PC-9 (cell line): ENCODE measurements at regions not wholly inside any gene's neighbourhood (a gene's known extent, or its start where the extent isn't known, plus 50 kb on each side); places are given as distances from the start of the nearest gene placed in this dataset.

Experiments
- BruUV-seq: library from RNA; stranded (reverse); fragments of 400-500 nt; replicated peaks from 2 replicates; lab custom pipeline; 2021; lab: Mats Ljungman, UMichigan
- CTCF ChIA-PET: fragments of 300-600 bp; sonication (Branson Sonifier 250); formaldehyde crosslinking; loops from one replicate; lab custom pipeline; 2022; ENCODE audit warnings: antibody characterized with exemption; lab: Charles Lee
- POLR2A ChIA-PET: fragments of 300-600 bp; sonication (Branson Sonifier 250); formaldehyde crosslinking; loops from one replicate; lab custom pipeline; 2022; ENCODE audit warnings: antibody characterized with exemption; ENCODE audit not compliant: unreplicated experiment; lab: Charles Lee
- DNase-seq, 2 experiments: peaks; one replicate each; pipeline versions ENCODE4 v3.0.0 to v3.0.0-alpha.2; 2015 to 2022; ENCODE audit warnings: mixed read lengths in 1 of 2
- H2AFZ ChIP-seq: fragments of 200-600 bp; sonication (generic); 2 replicates; pipeline ENCODE4 v1.8.1; 2017; ENCODE audit warnings: antibody characterized with exemption
- H3F3A ChIP-seq: fragments of 200-600 bp; sonication (generic); 2 replicates; pipeline ENCODE4 v1.8.1; 2017; ENCODE audit warnings: antibody characterized with exemption, mild to moderate bottlenecking, low read depth; ENCODE audit not compliant: insufficient read depth
- H3K27ac ChIP-seq: fragments of 200-600 bp; sonication (generic); 2 replicates; pipeline ENCODE4 v1.6.1; 2016; ENCODE audit warnings: mixed run types
- H3K27me3 ChIP-seq: fragments of 200-600 bp; sonication (generic); 2 replicates; pipeline ENCODE4 v1.6.1; 2016; ENCODE audit warnings: low read depth, mixed run types; ENCODE audit not compliant: insufficient read depth
- H3K36me3 ChIP-seq: fragments of 200-600 bp; sonication (generic); 2 replicates; pipeline ENCODE4 v1.6.1; 2016; ENCODE audit warnings: low read depth, mixed run types
- H3K4me1 ChIP-seq: fragments of 200-600 bp; sonication (generic); replicated peaks from 2 replicates; pipeline ENCODE4 v1.6.1; 2016; ENCODE audit warnings: mixed run types; ENCODE audit not compliant: insufficient read depth
- H3K4me2 ChIP-seq: fragments of 200-600 bp; sonication (generic); 2 replicates; pipeline ENCODE4 v1.6.1; 2017; ENCODE audit warnings: mixed run types
- H3K4me3 ChIP-seq: fragments of 200-600 bp; sonication (generic); 2 replicates; pipeline ENCODE4 v1.6.1; 2016; ENCODE audit warnings: mixed run types
- H3K79me2 ChIP-seq: fragments of 200-600 bp; sonication (generic); 2 replicates; pipeline ENCODE4 v1.6.1; 2017; ENCODE audit warnings: low read depth, mixed run types
- H3K9me2 ChIP-seq: fragments of 200-600 bp; sonication (generic); 2 replicates; pipeline ENCODE4 v1.8.1; 2017; ENCODE audit warnings: mild to moderate bottlenecking; ENCODE audit not compliant: insufficient read depth
- H3K9me3 ChIP-seq: fragments of 200-600 bp; sonication (generic); 2 replicates; pipeline ENCODE4 v1.8.1; 2016; ENCODE audit warnings: low read depth; ENCODE audit not compliant: insufficient read depth
- H4K20me1 ChIP-seq: fragments of 200-600 bp; sonication (generic); 2 replicates; pipeline ENCODE4 v1.8.1; 2017; ENCODE audit not compliant: insufficient read depth
- CTCF ChIP-seq: fragments of 200-600 bp; sonication (generic); conservative IDR thresholded peaks from 2 replicates; pipeline ENCODE4 v1.6.1; 2017; ENCODE audit warnings: mixed run types, antibody characterized with exemption, mild to moderate bottlenecking, moderate library complexity
- EZH2 ChIP-seq: fragments of 200-600 bp; sonication (generic); IDR thresholded peaks from 2 replicates; pipeline ENCODE4 v1.8.0; 2017; ENCODE audit warnings: antibody characterized with exemption, low read depth
- intact Hi-C: fragments of 100-400 bp; cut with micrococcal nuclease; formaldehyde crosslinking; loops from one replicate; pipeline ENCODE4 v1.10.0; 2022; ENCODE audit not compliant: unreplicated experiment

GRCh38 chrX:69019073-69019890 lies 146.0 kb downstream of the PJA1 start:
- no peaks in the 10 kb centered on the region for H3K4me1 ChIP-seq
- no peaks in the 10 kb centered on the region for H4K20me1 ChIP-seq
- no peaks in the 10 kb centered on the region for H3F3A ChIP-seq
- H3K4me3 ChIP-seq: no peak overlapping the region
- no peaks in the 10 kb centered on the region for H3K9me2 ChIP-seq
- no peak overlapping the region for H2AFZ ChIP-seq
- H3K79me2 ChIP-seq: no peaks in the 10 kb centered on the region
- no peak for TF ChIP-seq CTCF
- no peak for TF ChIP-seq EZH2
- H3K27ac ChIP-seq: no peak overlapping the region
- no peaks in the 10 kb centered on the region for H3K27me3 ChIP-seq
- ChIA-PET POLR2A (no interaction called here), CTCF (no interaction called here)
- DNase-seq: no peak
- no peaks in the 10 kb centered on the region for H3K36me3 ChIP-seq
- no peaks in the 10 kb centered on the region for H3K9me3 ChIP-seq
- intact Hi-C loops: no loop called here
- H3K4me2 ChIP-seq: no peak overlapping the region
- BruUV-seq: no TSS peak

GRCh38 chrX:69018416-69019072 lies 146.7 kb downstream of the PJA1 start:
- Histone ChIP-seq H3K9me3 (no peaks in the 10 kb centered on the region; the same call in 1 of the 2 replicates), H3K4me2 (no peak overlapping the region), H4K20me1 (no peaks in the 10 kb centered on the region), H3K36me3 (no peaks in the 10 kb centered on the region), H3K27ac (no peak overlapping the region), H3K9me2 (no peaks in the 10 kb centered on the region), H3K4me3 (no peak overlapping the region), H3F3A (no peaks in the 10 kb centered on the region), H3K27me3 (no peaks in the 10 kb centered on the region), H2AFZ (no peak overlapping the region), H3K4me1 (no peaks in the 10 kb centered on the region), H3K79me2 (no peaks in the 10 kb centered on the region)
- intact Hi-C loops: no loop called here
- TF ChIP-seq EZH2: no peak
- ChIA-PET POLR2A (no interaction called here), CTCF (no interaction called here)
- no peak for DNase-seq
- no TSS peak for BruUV-seq

GRCh38 chrX:69016293-69016941 lies 148.8 kb downstream of the PJA1 start:
- H3K27ac ChIP-seq: no peak overlapping the region
- H3K27me3 ChIP-seq: no peaks in the 10 kb centered on the region
- TF ChIP-seq EZH2 (no peak), CTCF (no peak)
- ChIA-PET CTCF (no interaction called here), POLR2A (no interaction called here)
- no peak for DNase-seq
- no peaks in the 10 kb centered on the region for H3K4me1 ChIP-seq
- no peaks in the 10 kb centered on the region; the same call in 1 of the 2 replicates for H3K9me3 ChIP-seq
- no peak overlapping the region for H3K4me2 ChIP-seq
- H3K36me3 ChIP-seq: no peaks in the 10 kb centered on the region
- no peaks in the 10 kb centered on the region for H3K9me2 ChIP-seq
- intact Hi-C loops: no loop called here
- H4K20me1 ChIP-seq: no peaks in the 10 kb centered on the region
- no peaks in the 10 kb centered on the region for H3K79me2 ChIP-seq
- H3K4me3 ChIP-seq: no peak overlapping the region
- no peaks in the 10 kb centered on the region for H3F3A ChIP-seq
- no peak overlapping the region for H2AFZ ChIP-seq
- no TSS peak for BruUV-seq
